ENCODE measurements at regions not wholly inside any gene's neighbourhood (a gene's known extent, or its start where the extent isn't known, plus 50 kb on each side); places are given as distances from the start of the nearest gene placed in this dataset.

GRCh38 chr10:64148607-64149006 lies 627.4 kb downstream of the REEP3 start:
- TF ChIP-seq CTCF (IDR thresholded peaks at IDR 0.05; ENCODE audit: borderline replicate concordance, control extremely low read depth, extremely low read depth, insufficient read depth, missing control alignments) = no peak
- in situ Hi-C loops (cut with MboI; ENCODE audit: low sequenced_read_pairs, unreplicated experiment) = no loop called here
- no peak for DNase-seq (ENCODE audit: low spot score)

- no peak for DNase-seq (ENCODE audit: low spot score)
- in situ Hi-C loops (cut with MboI; ENCODE audit: low sequenced_read_pairs, unreplicated experiment) = no loop called here
- no peak for TF ChIP-seq CTCF (IDR thresholded peaks at IDR 0.05; ENCODE audit: borderline replicate concordance, control extremely low read depth, extremely low read depth, insufficient read depth, missing control alignments)
Measured at GRCh38 chr10:64156166-64156565, 635.0 kb downstream of the REEP3 start.

- in situ Hi-C loops (cut with MboI; ENCODE audit: low sequenced_read_pairs, unreplicated experiment) = no loop called here
- no peak for DNase-seq (ENCODE audit: low spot score)
- no peak for TF ChIP-seq CTCF (IDR thresholded peaks at IDR 0.05; ENCODE audit: borderline replicate concordance, control extremely low read depth, extremely low read depth, insufficient read depth, missing control alignments)
Measured at GRCh38 chr10:64158551-64158950, 637.4 kb downstream of the REEP3 start.

GRCh38 chr10:64159910-64160872 lies 639.0 kb downstream of the REEP3 start:
- TF ChIP-seq CTCF (IDR thresholded peaks at IDR 0.05; ENCODE audit: borderline replicate concordance, control extremely low read depth, extremely low read depth, insufficient read depth, missing control alignments) = no peak
- in situ Hi-C loops (cut with MboI; ENCODE audit: low sequenced_read_pairs, unreplicated experiment) = no loop called here

GRCh38 chr10:64170791-64171190 lies 649.6 kb downstream of the REEP3 start:
- TF ChIP-seq CTCF (IDR thresholded peaks at IDR 0.05; ENCODE audit: borderline replicate concordance, control extremely low read depth, extremely low read depth, insufficient read depth, missing control alignments) = no peak
- DNase-seq (ENCODE audit: low spot score) = no peak

More at GRCh38 chr10:64159910-64160872, 639.0 kb downstream of the REEP3 start:
- DNase-seq (ENCODE audit: low spot score) = no peak

GRCh38 chr10:64173826-64174225 lies 652.6 kb downstream of the REEP3 start:
- DNase-seq (ENCODE audit: low spot score) = no peak
- in situ Hi-C loops (cut with MboI; ENCODE audit: low sequenced_read_pairs, unreplicated experiment) = no loop called here
- TF ChIP-seq CTCF (IDR thresholded peaks at IDR 0.05; ENCODE audit: borderline replicate concordance, control extremely low read depth, extremely low read depth, insufficient read depth, missing control alignments) = no peak

More at GRCh38 chr10:64170791-64171190, 649.6 kb downstream of the REEP3 start:
- in situ Hi-C loops (cut with MboI; ENCODE audit: low sequenced_read_pairs, unreplicated experiment) = no loop called here

Measured in GM13976 (cell line).